HG03139 (cell line): ENCODE measurements at regions not wholly inside any gene's neighbourhood (a gene's known extent, or its start where the extent isn't known, plus 50 kb on each side); places are given as distances from the start of the nearest gene placed in this dataset.

Experiments used
- ATAC-seq: cut with Tn5 transposase; IDR thresholded peaks from one replicate; pipeline ENCODE4 v1.9.1; 2021; ENCODE audit not compliant: unreplicated experiment

DNA sequence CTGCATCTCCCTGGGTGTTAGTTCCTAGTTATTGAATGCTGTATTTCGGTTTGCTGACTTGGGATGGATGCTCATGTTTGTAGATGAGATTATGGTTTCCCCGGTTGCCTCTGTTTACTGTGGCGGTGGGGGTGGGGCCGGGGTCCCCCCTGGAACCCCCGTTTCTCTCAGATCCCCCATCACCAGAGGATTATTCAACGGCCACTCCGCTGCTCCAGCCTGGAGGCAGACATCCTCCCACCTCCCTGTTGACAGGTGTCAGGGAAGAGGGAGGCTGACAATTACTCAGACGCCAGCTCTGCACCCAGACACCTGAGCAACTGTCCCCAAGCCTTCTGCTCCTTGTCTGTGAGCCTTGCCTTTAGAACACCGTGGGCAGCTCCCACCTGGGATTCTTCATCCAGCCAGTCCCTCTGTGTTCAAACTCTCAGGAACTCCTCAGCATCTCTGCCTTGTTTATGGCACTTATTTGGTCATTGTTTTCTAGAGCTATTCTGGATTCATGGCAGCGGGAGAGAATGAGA is 95.9 kb upstream of the PRR20G start:
- no peak for ATAC-seq

GRCh38 chr3:127377801-127378655 is 90.2 kb upstream of the PRR20G start:
- no peak for ATAC-seq

DNA sequence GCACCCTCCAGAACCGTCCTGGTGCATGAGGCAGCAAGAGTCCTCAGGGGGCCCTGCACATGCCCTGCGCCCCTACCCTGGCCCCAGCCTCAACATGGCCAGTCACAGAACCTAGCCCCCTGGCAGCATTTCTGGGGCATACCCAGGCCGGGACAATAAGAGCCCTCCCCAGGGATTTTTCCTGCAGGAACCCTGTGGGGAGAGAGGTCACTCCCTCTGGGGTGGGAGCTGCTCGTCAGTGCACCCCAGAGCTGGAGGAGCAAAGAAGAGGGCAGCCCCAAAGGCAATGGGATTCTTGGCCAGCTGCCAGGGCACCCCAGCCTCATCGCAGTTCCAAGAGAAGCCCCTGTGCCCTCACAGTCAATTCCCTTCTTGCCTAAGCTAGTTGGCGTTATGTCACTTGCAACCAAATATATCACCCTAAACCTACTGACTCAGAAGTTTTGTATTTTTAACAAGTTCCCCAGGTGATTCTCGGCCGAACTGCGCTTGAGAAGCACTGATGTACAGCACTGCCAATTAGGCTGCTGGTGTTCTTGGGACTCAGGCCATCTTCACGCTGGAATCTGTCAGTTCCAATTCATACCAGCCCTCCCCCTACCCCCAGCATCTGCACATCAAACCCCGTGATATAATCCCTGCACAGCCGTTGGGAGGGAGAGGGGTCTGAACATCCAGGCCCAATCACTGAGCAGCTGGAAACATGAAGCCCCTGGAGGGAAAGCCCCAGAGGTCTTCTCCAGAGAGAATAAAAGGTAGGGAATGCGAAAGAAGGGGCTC is 87.5 kb upstream of the PRR20G start:
- ATAC-seq = no peak

DNA sequence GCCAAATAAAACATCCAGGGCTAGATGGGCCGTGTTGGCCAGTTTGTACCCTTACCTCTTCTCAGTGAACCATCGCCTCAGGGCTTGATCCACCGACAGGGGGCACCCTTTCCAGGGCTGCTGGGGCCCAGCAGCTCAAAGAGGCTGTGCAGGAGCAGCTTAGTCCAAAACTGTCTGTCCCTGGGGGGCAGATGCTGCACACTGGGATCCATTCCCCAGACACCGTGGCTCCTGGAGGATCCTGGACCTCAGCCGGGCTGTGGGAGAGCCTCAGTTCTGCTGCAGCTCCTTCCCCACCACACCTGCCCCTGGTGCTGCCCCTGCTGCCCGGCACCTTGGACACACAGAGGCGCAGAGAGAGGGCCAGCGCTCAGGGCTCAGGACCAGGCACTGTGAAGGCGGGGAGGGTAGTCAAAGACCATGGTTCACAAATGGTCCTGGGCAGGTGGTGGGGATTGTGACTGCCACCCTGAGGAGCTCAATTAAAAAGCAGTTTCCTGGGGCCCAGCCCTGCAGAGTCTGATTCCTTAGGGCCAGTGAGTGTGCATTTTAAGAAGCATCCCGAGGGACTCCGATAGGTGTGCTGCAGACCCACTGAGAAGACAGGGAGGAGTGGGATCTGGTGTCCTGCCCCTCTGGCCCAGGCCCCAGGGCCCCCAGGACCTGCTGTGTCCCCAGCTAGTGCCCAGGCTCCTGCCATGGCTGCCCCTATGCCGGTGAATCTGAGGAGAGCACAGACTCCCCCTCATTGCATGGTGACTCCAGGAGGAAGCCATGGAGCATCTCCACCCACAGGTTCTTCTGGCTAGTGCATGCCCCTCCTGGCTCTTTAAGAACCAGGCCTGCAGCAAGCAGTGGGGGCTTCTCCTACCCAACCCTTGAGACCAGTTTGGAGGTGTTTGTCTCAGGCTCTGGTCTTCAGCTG is 86.5 kb upstream of the PRR20G start:
- ATAC-seq = no peak

DNA sequence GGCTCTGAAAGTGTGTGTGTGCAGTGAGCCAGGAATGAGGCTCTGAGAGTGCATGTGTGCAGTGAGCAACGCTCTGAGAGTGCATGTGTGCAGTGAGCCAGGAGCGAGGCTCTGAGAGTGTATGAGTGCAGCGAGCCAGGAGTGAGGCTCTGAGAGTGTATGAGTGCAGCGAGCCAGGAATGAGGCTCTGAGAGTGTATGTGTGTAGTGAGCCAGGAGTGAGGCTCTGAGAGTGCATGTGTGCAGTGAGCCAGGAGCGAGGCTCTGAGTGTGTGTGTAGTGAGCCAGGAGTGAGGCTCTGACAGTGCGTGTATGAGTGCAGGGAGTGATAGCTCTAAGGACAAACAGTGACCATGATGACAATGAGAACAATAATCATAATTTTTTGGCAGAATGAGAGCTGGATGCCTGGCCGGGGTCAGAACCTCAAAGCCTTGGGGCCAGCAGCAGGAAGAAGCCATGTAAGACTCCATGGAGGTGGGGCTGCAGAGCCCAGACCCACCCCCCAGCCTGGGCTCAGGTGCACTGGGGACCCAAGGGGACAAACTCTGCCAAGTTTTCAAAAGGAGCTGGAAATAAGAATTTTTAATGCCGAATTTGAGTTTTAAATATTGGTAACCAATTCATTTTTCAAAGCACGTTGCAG is 85.7 kb upstream of the PRR20G start:
- ATAC-seq = no peak

GRCh38 chr3:127371846-127372245 is 84.0 kb upstream of the PRR20G start:
- ATAC-seq = no peak

DNA sequence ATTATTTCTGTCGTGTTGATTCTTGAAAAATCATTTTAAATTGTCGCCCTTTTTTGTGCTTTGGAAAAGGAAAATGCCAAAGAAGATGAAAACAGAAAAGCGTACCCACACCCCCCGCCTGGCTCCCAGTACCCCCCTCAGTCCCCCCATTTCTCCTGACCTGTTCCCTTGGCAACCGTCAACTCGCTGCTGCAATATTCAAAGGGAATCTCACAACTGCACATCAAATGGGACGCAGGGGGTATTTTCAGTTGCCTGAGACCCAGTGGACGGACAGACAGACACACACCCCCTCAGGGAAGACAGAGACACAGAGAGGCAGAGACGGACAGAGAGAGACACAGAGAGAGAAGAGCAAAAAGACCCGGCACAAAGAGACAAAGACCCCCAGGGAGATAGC is 83.5 kb upstream of the PRR20G start:
- ATAC-seq = no peak

DNA sequence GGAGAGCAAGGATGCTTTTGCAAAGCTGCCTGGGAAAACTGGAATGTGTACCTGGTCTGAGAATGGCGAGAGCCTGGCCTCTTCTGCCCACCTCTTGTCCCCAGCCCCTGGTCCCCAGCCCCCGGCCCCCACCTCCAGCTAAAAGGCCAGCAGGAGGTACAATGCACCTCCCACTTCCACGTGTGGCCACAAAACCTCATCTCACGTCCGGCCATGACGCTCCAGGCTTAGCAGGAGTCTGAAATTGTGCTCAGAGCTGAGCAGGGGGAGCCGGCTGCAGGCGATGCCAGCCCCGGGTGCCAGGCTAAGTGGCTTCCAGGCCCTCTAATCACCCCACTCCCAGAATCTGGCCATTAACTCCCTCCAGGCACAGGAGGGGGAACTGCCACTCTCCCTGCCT is 83.1 kb upstream of the PRR20G start:
- no peak for ATAC-seq

GRCh38 chr3:127369356-127369935 is 81.6 kb upstream of the PRR20G start:
- no peak for ATAC-seq

DNA sequence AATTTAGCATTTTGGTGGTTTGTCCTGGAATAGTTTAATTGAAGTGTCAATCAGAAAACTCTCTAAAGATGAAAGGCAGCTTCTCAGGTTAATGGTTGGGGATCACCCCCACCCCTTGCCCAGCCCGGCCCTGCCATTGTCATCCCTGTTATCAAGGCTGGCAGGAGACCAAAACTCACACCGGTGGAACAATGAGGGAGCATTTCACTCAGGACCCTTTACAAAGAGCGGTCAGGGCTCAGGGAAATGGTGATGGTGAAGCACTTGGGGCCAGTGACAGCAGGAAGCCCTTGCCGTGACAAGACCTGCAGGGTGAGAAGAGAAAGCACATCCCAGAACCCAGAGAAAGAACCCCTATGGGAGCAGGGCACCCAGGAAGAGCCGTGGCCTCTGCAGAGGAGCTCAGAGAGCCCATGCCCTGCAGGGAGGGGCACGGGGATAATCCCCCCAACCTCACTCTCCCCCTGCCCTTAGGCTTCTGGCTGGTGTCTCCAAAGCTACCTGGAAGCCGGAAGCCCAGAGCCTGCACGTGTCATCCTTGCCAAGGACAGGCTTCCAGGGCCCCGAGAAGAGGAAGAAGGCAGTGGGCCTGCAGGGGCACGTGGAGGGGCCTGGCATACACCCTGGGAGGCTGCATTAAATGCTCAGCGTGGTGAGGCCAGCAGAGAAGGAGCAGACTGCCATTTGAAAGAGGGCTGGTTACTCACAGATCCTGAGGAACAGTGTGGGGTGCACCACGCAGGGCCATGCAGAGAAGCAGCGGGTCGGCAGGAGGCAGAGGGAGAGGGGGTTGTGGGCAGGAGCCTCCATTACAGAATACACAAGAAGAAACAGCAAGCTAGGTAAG is 80.6 kb upstream of the PRR20G start:
- no peak for ATAC-seq

- no peak for ATAC-seq
Measured at GRCh38 chr3:127367593-127367992, 79.7 kb upstream of the PRR20G start.

DNA sequence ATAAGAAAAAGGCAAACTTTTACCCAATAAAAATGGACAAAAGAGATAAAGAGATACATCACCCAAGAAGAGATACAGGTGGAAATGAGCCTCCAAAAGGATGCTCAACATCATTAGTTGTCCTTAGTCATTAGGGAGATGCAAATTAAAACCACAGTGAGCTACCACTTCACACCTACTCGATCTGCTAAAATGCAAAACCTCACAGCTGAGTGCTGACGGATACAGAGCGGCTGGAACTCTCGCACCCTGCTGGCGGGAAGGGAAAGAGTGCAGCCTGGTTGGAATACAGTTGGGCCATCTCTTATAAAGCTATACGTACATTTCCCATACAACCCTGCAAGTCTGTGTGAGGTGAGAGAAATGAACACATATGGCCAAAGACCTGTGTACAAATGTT is 78.5 kb upstream of the PRR20G start:
- no peak for ATAC-seq

- ATAC-seq = no peak
Measured at GRCh38 chr3:127365163-127365798, 77.4 kb upstream of the PRR20G start.

GRCh38 chr3:127363891-127364290 is 76.0 kb upstream of the PRR20G start:
- no peak for ATAC-seq

DNA sequence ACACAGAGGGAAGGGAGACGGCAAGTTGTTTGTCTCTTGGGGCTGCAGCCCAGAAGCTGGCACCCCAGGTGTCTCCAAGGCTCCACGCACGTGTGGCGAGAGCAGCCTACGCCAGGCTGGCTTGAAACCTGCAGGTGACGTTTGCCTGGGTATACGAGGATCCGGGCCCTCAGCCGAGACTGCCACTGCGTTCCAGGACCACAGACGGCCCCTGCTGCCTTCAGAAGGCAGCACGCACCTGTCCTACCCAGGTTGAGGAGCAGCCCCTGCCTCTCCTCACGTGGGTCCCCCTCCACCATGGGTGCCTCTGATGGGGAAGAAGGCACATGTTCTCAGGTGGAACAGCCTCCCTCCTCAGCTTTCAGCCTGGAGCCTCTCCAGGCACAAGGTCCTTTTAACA is 75.3 kb upstream of the PRR20G start:
- no peak for ATAC-seq

GRCh38 chr3:127360647-127361046 is 72.8 kb upstream of the PRR20G start:
- no peak for ATAC-seq

- ATAC-seq = no peak
Measured at GRCh38 chr3:127358641-127359040, 70.8 kb upstream of the PRR20G start.

- no peak for ATAC-seq
Measured at GRCh38 chr3:127356381-127356780, 68.5 kb upstream of the PRR20G start.

DNA sequence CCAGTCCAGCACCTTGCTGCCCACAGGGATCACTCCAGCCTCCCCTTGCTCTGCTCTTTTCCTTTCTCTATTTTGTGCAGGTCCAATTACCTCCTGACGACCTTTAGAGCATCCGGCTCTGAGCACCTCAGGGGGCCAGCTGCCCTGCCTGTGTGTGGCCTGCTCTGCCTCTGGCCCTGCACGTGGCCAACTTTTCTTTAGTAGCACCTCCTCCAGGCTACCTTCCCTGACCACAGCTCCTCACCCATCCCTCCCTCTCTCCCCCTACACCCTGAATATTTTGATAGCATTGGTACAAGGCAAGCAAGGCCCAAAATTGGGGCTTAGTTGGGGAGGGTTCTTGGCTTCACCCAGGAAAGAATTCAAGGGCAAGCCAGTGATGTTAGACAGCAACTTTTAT is 66.9 kb upstream of the PRR20G start:
- no peak for ATAC-seq
